Heart right ventricle (tissue), 16 donors: ENCODE measurements at regions not wholly inside any gene's neighbourhood (a gene's known extent, or its start where the extent isn't known, plus 50 kb on each side); places are given as distances from the start of the nearest gene placed in this dataset.

Source experiments
- ATAC-seq, 8 donors: fragments of 200-7000 bp; cut with Tn5 transposase; one replicate each; pipeline ENCODE4 v1.9.1; 2020; ENCODE audit warnings: mild to moderate bottlenecking in 8 of 8, moderate library complexity in 8 of 8, moderate number of reproducible peaks in 1 of 8
- DNase-seq, 2 donors: peaks; one replicate each; pipeline ENCODE4 v3.0.0-alpha.2; 2020
- H3K27ac ChIP-seq, 10 donors: fragments of 200-600 bp; sonication (generic) in 2 of 10; one replicate each; pipeline versions ENCODE4 v1.5.0 to v1.8.0; 2020 to 2022; ENCODE audit warnings: mild to moderate bottlenecking in 3 of 10
- H3K27me3 ChIP-seq, 7 donors: fragments of 200-600 bp; one replicate each; pipeline ENCODE4 v1.8.0; 2021 to 2022; ENCODE audit warnings: mild to moderate bottlenecking in 2 of 7
- H3K36me3 ChIP-seq, 9 donors: fragments of 200-600 bp; sonication (generic) in 1 of 9; one replicate each; pipeline versions ENCODE4 v1.5.0 to v1.8.0; 2020 to 2022; ENCODE audit warnings: mild to moderate bottlenecking in 2 of 9
- H3K4me1 ChIP-seq, 9 donors: fragments of 200-600 bp; sonication (generic) in 1 of 9; one replicate each; pipeline versions ENCODE4 v1.5.0 to v1.8.0; 2020 to 2022; ENCODE audit warnings: mild to moderate bottlenecking in 4 of 9
- H3K4me3 ChIP-seq, 10 donors: fragments of 200-600 bp; sonication (generic) in 2 of 10; one replicate each; pipeline versions ENCODE4 v1.5.0 to v1.8.0; 2020 to 2022; ENCODE audit warnings: mild to moderate bottlenecking in 7 of 10, moderate library complexity in 2 of 10
- H3K9me3 ChIP-seq, 11 donors: fragments of 200-600 bp in 10 of 11; sonication (generic) in 2 of 11; one replicate each; pipeline versions ENCODE4 v1.5.0 to v1.8.0; 2013 to 2022; ENCODE audit warnings: mild to moderate bottlenecking in 2 of 11, control low read depth in 1 of 11, moderate library complexity in 1 of 11
- CTCF ChIP-seq, 9 donors: fragments of 200-600 bp; sonication (generic) in 2 of 9; IDR thresholded peaks; one replicate each; pipeline versions ENCODE4 v1.5.0 to v1.8.0; 2021 to 2022; ENCODE audit warnings: antibody characterized with exemption in 9 of 9, mild to moderate bottlenecking in 5 of 9, moderate library complexity in 1 of 9
- WGBS, 2 donors: extraction: QIAGEN DNeasy Blood & Tissue Kit; methylation state at CpG; one replicate each; pipeline ENCODE4 v1.1.7; 2013; ENCODE audit warnings: inconsistent platforms in 1 of 2; 5-methylcytosine and 5-hydroxymethylcytosine counted together
- intact Hi-C, 10 donors: fragments of 100-400 bp; cut with DNase I; formaldehyde crosslinking; loops; one replicate each; pipeline versions ENCODE4 v1.11.1 to v1.14.2; 2022
- donor health status: Arrhythmogenic right ventricular cardiomyopathy.
- donor health status: ischemic (EF 13 %, LVEDD 7.1; RV severe dilation, severe dysfunction).
- donor health status: healthy with polysubstance abuse.
- donor health status: DM: no; HTN: yes; CAD: no.
- donor health status: DM: no; HTN: no; CAD: no.
- donor health status: ischemic (EF 25% LVEDD 6.9; RV normal size, moderate dysfunction).
- donor health status: ischemic (EF 25% LVEDD 5.7; RV mildly dilated, moderate dysfunction).
- donor health status: healthy.
- donor health status: DM: yes; HTN: yes; CAD: no.
- donor health status: Ischemic cardiomyopathy.
- donor health status: ischemic (EF 35%, LVEDD 5.7; RV mildly dilated, moderate dysfunction).
- donor health status: nonischemic (EF 11% LVEDD 7.7; RV severe dilation, severe dysfunction).
- donor health status: DM: yes; HTN: yes; CAD: no.
- donor health status: PGD.
- donor health status: ischemic (EF 29% LVEDD 5.4; RV normal size, mild dysfunction).
- donor health status: nonischemic (EF 23%, LVEDD 6.1; RV moderate dilation, normal function).

GRCh38 chr1:230012741-230013140 is 54.3 kb upstream of the GALNT2 start:
- H3K4me1 ChIP-seq: peaks cover 0 to 7% (median 0%) of the 10 kb centered on the region in 9 donors
- no peaks in the 10 kb centered on the region for H3K27me3 ChIP-seq
- no peak for DNase-seq
- H3K4me3 ChIP-seq: no peak overlapping the region
- TF ChIP-seq CTCF (IDR thresholded peaks at IDR 0.05): no peak
- ATAC-seq: no peak
- no peaks in the 10 kb centered on the region for H3K9me3 ChIP-seq
- intact Hi-C loops: no loop called here
- H3K36me3 ChIP-seq: no peaks in the 10 kb centered on the region
- no peak overlapping the region for H3K27ac ChIP-seq
- 91% methylated on average over 5 of the region's 5 CpGs for WGBS, 2 donors

- H3K27ac ChIP-seq: no peak overlapping the region
- ATAC-seq (no peak), DNase-seq (no peak)
- H3K9me3 ChIP-seq: no peaks in the 10 kb centered on the region
- WGBS, 2 donors: 86 to 88% methylated on average over 5 of the region's 5 CpGs
- no peak for TF ChIP-seq CTCF (IDR thresholded peaks at IDR 0.05)
- H3K36me3 ChIP-seq: no peaks in the 10 kb centered on the region
- H3K27me3 ChIP-seq: no peaks in the 10 kb centered on the region
- intact Hi-C loops: no loop called here
- peaks cover 0 to 3% (median 0%) of the 10 kb centered on the region in 9 donors for H3K4me1 ChIP-seq
- no peak overlapping the region for H3K4me3 ChIP-seq
Observed at GRCh38 chr1:230016159-230016558, 50.9 kb upstream of the GALNT2 start.
